ENCODE measurements at regions not wholly inside any gene's neighbourhood (a gene's known extent, or its start where the extent isn't known, plus 50 kb on each side); places are given as distances from the start of the nearest gene placed in this dataset.

- no peak overlapping the region for H3K4me3 ChIP-seq (replicated peaks in 1 of 2; ENCODE audit: low read depth in 2 of 2, low read length in 2 of 2)
- no peak for TF ChIP-seq CTCF (IDR thresholded peaks at IDR 0.05; ENCODE audit: low read depth, low read length)
- no peak for DNase-seq (ENCODE audit: low read depth in 2 of 2)
Observed at GRCh38 chr7:159195946-159196345, 51.3 kb upstream of the VIPR2 start.

Data from cardiac fibroblast (primary cell).